ENCODE measurements at regions not wholly inside any gene's neighbourhood (a gene's known extent, or its start where the extent isn't known, plus 50 kb on each side); places are given as distances from the start of the nearest gene placed in this dataset.
"Not testable (repeated sequence)": the region's sequence is repeated elsewhere in the genome, so short reads cannot be mapped to it uniquely, and the experiment has no call there.

GRCh38 chr6:149244105-149244504 lies 73.4 kb upstream of the TAB2 start:
- Histone ChIP-seq H3K9ac (ENCODE audit: low read length) (no peak overlapping the region), H2AFZ (ENCODE audit: low read depth, low read length, severe bottlenecking) (no peak overlapping the region), H3K36me3 (ENCODE audit: low read length) (no peaks in the 10 kb centered on the region), H4K20me1 (ENCODE audit: low read depth, low read length) (no peaks in the 10 kb centered on the region), H3K27ac (ENCODE audit: low read depth, low read length) (no peak overlapping the region), H3K9me3 (ENCODE audit: insufficient read depth, low read length) (no peaks in the 10 kb centered on the region), H3K27me3 (ENCODE audit: low read length) (no peaks in the 10 kb centered on the region), H3K79me2 (ENCODE audit: insufficient read depth, low read length) (no peaks in the 10 kb centered on the region), H3K9me2 (replicated peaks; ENCODE audit: insufficient read depth, low read length) (no peaks in the 10 kb centered on the region), H3K4me2 (ENCODE audit: low read depth, low read length, poor library complexity, severe bottlenecking) (no peak overlapping the region), H3F3A (ENCODE audit: insufficient read depth) (no peaks in the 10 kb centered on the region), H3K4me3 (ENCODE audit: insufficient read depth, low read length, poor library complexity, severe bottlenecking) (no peak overlapping the region)
- TF ChIP-seq EZH2phosphoT487 (conservative IDR thresholded peaks at IDR 0.05; ENCODE audit: low read length) (no peak), CTCF (IDR thresholded peaks at IDR 0.05; ENCODE audit: insufficient read depth, low read length, poor library complexity, severe bottlenecking) (no peak)

- no peak overlapping the region for H3K4me3 ChIP-seq (ENCODE audit: insufficient read depth, low read length, poor library complexity, severe bottlenecking)
Measured at GRCh38 chr6:149246691-149247384, 70.7 kb upstream of the TAB2 start.

GRCh38 chr6:149247385-149247763 lies 70.1 kb upstream of the TAB2 start:
- H3K79me2 ChIP-seq (ENCODE audit: insufficient read depth, low read length), result no peaks in the 10 kb centered on the region
- no peak overlapping the region for H2AFZ ChIP-seq (ENCODE audit: low read depth, low read length, severe bottlenecking)
- H3K9ac ChIP-seq (ENCODE audit: low read length), result no peak overlapping the region
- no peak for TF ChIP-seq CTCF (IDR thresholded peaks at IDR 0.05; ENCODE audit: insufficient read depth, low read length, poor library complexity, severe bottlenecking)
- no peak for TF ChIP-seq EZH2phosphoT487 (conservative IDR thresholded peaks at IDR 0.05; ENCODE audit: low read length)
- H3K9me3 ChIP-seq (ENCODE audit: insufficient read depth, low read length), result no peaks in the 10 kb centered on the region
- H3K9me2 ChIP-seq (replicated peaks; ENCODE audit: insufficient read depth, low read length), result no peaks in the 10 kb centered on the region
- H3K27me3 ChIP-seq (ENCODE audit: low read length), result no peaks in the 10 kb centered on the region
- H3K4me3 ChIP-seq (ENCODE audit: insufficient read depth, low read length, poor library complexity, severe bottlenecking), result no peak overlapping the region
- no peak overlapping the region for H3K4me2 ChIP-seq (ENCODE audit: low read depth, low read length, poor library complexity, severe bottlenecking)
- H3K27ac ChIP-seq (ENCODE audit: low read depth, low read length), result no peak overlapping the region
- no peaks in the 10 kb centered on the region for H3F3A ChIP-seq (ENCODE audit: insufficient read depth)
- H3K36me3 ChIP-seq (ENCODE audit: low read length), result no peaks in the 10 kb centered on the region
- no peaks in the 10 kb centered on the region for H4K20me1 ChIP-seq (ENCODE audit: low read depth, low read length)

More at GRCh38 chr6:149246691-149247384, 70.7 kb upstream of the TAB2 start:
- Histone ChIP-seq H3K27me3 (ENCODE audit: low read length) (no peaks in the 10 kb centered on the region), H3K27ac (ENCODE audit: low read depth, low read length) (no peak overlapping the region), H3F3A (ENCODE audit: insufficient read depth) (no peaks in the 10 kb centered on the region), H3K9me3 (ENCODE audit: insufficient read depth, low read length) (no peaks in the 10 kb centered on the region), H3K36me3 (ENCODE audit: low read length) (no peaks in the 10 kb centered on the region), H3K4me2 (ENCODE audit: low read depth, low read length, poor library complexity, severe bottlenecking) (no peak overlapping the region), H3K9me2 (replicated peaks; ENCODE audit: insufficient read depth, low read length) (no peaks in the 10 kb centered on the region), H2AFZ (ENCODE audit: low read depth, low read length, severe bottlenecking) (no peak overlapping the region), H3K9ac (ENCODE audit: low read length) (no peak overlapping the region), H4K20me1 (ENCODE audit: low read depth, low read length) (no peaks in the 10 kb centered on the region), H3K79me2 (ENCODE audit: insufficient read depth, low read length) (no peaks in the 10 kb centered on the region)
- TF ChIP-seq CTCF (IDR thresholded peaks at IDR 0.05; ENCODE audit: insufficient read depth, low read length, poor library complexity, severe bottlenecking), result no peak
- TF ChIP-seq EZH2phosphoT487 (conservative IDR thresholded peaks at IDR 0.05; ENCODE audit: low read length), result no peak

GRCh38 chr6:149248263-149248662 lies 69.2 kb upstream of the TAB2 start:
- not testable (repeated sequence) for H3K27me3 ChIP-seq (ENCODE audit: low read length); H3K9me3 ChIP-seq (ENCODE audit: insufficient read depth, low read length); H3K27ac ChIP-seq (ENCODE audit: low read depth, low read length); H4K20me1 ChIP-seq (ENCODE audit: low read depth, low read length); H3K4me3 ChIP-seq (ENCODE audit: insufficient read depth, low read length, poor library complexity, severe bottlenecking); H3K9ac ChIP-seq (ENCODE audit: low read length); H3K4me2 ChIP-seq (ENCODE audit: low read depth, low read length, poor library complexity, severe bottlenecking); H3K36me3 ChIP-seq (ENCODE audit: low read length); H3F3A ChIP-seq (ENCODE audit: insufficient read depth); H3K9me2 ChIP-seq (replicated peaks; ENCODE audit: insufficient read depth, low read length); H2AFZ ChIP-seq (ENCODE audit: low read depth, low read length, severe bottlenecking); H3K79me2 ChIP-seq (ENCODE audit: insufficient read depth, low read length)

Measured in SU-DHL-6 (cell line).